Esophagus squamous epithelium (tissue), 4 donors: ENCODE measurements at regions not wholly inside any gene's neighbourhood (a gene's known extent, or its start where the extent isn't known, plus 50 kb on each side); places are given as distances from the start of the nearest gene placed in this dataset.

Experiments used
- POLR2A ChIP-seq, 4 donors: fragments of 450-650 bp; IDR thresholded peaks; one replicate each; pipeline ENCODE4 v1.6.1; 2017; ENCODE audit warnings: antibody characterized with exemption in 4 of 4, mild to moderate bottlenecking in 4 of 4, moderate library complexity in 3 of 4
- TF ChIP-seq, protein P1 (sequence below), 6 experiments: fragments of 450-650 bp in 4 of 6; fragments of 200-600 bp in 2 of 6; sonication (generic) in 2 of 6; IDR thresholded peaks; one replicate each; pipeline ENCODE4 v1.5.1; 2016 to 2019; ENCODE audit warnings: antibody characterized with exemption in 6 of 6, mild to moderate bottlenecking in 4 of 6, moderate library complexity in 4 of 6

DNA sequence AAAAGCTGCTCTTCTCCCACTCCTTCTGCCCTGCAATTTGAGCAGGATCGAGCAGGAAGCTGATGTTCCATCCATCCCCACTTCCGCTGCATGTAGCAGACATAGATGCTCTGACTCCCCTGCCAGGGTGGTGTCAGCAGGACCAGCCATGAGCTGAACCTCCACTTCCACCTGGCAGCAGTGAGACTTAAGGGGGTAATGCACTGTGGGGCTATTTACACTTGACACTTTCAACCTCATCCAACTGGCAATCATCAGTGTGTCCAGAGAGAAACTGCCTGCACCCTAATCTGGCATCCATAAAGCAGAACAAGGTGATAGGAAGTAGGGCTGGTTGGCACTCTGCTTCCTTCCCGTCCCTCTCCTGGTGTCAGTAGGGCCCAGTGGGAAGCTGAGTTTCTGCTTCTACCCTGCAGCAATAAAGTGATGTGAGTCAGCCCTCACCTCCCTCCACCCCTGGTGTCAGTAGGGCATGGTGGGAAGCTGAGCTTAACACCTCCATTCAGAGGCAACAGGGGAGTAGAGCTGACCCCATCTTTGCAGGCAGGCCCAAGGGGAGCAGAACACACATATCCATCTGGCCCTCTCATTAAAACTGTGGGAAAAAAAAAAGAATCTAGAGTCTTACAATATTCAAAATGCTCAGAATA is 272.3 kb downstream of the PTPRU start:
- TF ChIP-seq, protein P1, sequence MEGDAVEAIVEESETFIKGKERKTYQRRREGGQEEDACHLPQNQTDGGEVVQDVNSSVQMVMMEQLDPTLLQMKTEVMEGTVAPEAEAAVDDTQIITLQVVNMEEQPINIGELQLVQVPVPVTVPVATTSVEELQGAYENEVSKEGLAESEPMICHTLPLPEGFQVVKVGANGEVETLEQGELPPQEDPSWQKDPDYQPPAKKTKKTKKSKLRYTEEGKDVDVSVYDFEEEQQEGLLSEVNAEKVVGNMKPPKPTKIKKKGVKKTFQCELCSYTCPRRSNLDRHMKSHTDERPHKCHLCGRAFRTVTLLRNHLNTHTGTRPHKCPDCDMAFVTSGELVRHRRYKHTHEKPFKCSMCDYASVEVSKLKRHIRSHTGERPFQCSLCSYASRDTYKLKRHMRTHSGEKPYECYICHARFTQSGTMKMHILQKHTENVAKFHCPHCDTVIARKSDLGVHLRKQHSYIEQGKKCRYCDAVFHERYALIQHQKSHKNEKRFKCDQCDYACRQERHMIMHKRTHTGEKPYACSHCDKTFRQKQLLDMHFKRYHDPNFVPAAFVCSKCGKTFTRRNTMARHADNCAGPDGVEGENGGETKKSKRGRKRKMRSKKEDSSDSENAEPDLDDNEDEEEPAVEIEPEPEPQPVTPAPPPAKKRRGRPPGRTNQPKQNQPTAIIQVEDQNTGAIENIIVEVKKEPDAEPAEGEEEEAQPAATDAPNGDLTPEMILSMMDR (IDR thresholded peaks at IDR 0.05) = no peak
- no peak for TF ChIP-seq POLR2A (IDR thresholded peaks at IDR 0.05)
